SK-N-MC (cell line): ENCODE measurements at regions not wholly inside any gene's neighbourhood (a gene's known extent, or its start where the extent isn't known, plus 50 kb on each side); places are given as distances from the start of the nearest gene placed in this dataset.

Source experiments
- EZH2 ChIP-seq: fragments of 200-600 bp; sonication (generic); IDR thresholded peaks from one replicate; pipeline ENCODE4 v1.6.1; 2017; ENCODE audit warnings: antibody characterized with exemption
- FOXP2 ChIP-seq: optimal IDR thresholded peaks from 2 replicates; pipeline ENCODE3; 2011; ENCODE audit warnings: mild to moderate bottlenecking, moderate library complexity; ENCODE audit not compliant: insufficient read depth; ENCODE audit errors: extremely low read length, control extremely low read depth
- POLR2AphosphoS5 ChIP-seq: IDR thresholded peaks from 2 replicates; pipeline ENCODE4 v1.6.1; 2012; ENCODE audit warnings: mild to moderate bottlenecking, low read depth, low read length, borderline replicate concordance

GRCh38 chr9:96071815-96072124 lies 196.3 kb downstream of the ERCC6L2 start:
- TF ChIP-seq FOXP2 (no peak), EZH2 (no peak), POLR2AphosphoS5 (no peak)
